ENCODE measurements at regions not wholly inside any gene's neighbourhood (a gene's known extent, or its start where the extent isn't known, plus 50 kb on each side); places are given as distances from the start of the nearest gene placed in this dataset.

DNA sequence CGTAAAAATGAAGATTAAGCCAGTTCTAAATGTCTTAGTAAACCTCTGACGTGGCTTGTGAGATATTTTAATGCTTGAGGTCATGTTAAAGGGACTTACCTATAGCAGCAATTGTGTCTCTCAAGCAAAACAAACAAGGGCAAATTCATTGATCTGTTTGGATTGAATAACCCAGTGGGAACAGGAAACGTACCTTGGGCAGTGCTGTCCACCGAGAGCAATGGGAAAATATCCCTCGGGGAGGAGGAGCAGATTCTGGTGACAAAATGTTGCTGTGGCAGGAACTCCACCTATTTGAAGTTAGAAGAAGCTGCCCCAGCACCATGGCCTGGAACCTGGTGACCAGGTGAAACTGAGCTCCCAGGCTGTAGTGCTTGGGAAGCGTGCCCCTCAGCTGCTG, 107.1 kb upstream of the FZD8 start:
- CTCF ChIA-PET (ENCODE audit: partially characterized antibody), result interaction anchor here (1.3 kb wide), 1 partner anchor 32 kb away, joined by 3 read pairs; no protein-coding TSS in a partner anchor
- POLR2A ChIA-PET (ENCODE audit: partially characterized antibody), result no interaction called here
- Histone ChIP-seq H3K79me1 (ENCODE audit: low read depth, low read length) (no peaks in the 10 kb centered on the region), H3K18ac (ENCODE audit: extremely low read depth, low read length) (no peak overlapping the region), H3K9ac (replicated peaks in 1 of 4; ENCODE audit: extremely low read depth in 1 of 4, low read depth in 3 of 4, low read length in 3 of 4) (no peak overlapping the region), H2AFZ (ENCODE audit: low read length) (no peak overlapping the region), H3K4ac (replicated peaks; ENCODE audit: insufficient read length, low read depth, low read length) (no peak overlapping the region), H3K79me2 (ENCODE audit: control insufficient read depth in 1 of 2, insufficient read depth in 2 of 2, low read length in 2 of 2) (no peaks in the 10 kb centered on the region), H3K36me3 (ENCODE audit: control insufficient read depth in 2 of 4, insufficient read depth in 4 of 4, low read length in 3 of 4) (no peaks in the 10 kb centered on the region), H2BK12ac (ENCODE audit: low read depth, low read length) (no peak overlapping the region), H4K5ac (ENCODE audit: insufficient read length, low read depth, low read length) (no peak overlapping the region), H2BK120ac (replicated peaks; ENCODE audit: low read depth, low read length) (no peak overlapping the region), H3K23me2 (ENCODE audit: low read depth, low read length) (no peaks in the 10 kb centered on the region; the same call in 1 of the 2 replicates), H3K56ac (replicated peaks; ENCODE audit: insufficient read length, low read depth, low read length) (no peak overlapping the region), H3K4me3 (ENCODE audit: extremely low read depth in 1 of 4, insufficient read depth in 2 of 4, low read depth in 3 of 4, low read length in 4 of 4) (no peak overlapping the region), H3K27me3 (replicated peaks in 1 of 4; ENCODE audit: control insufficient read depth in 3 of 4, extremely low read depth in 1 of 4, insufficient read depth in 3 of 4, low read length in 3 of 4) (no peaks in the 10 kb centered on the region), H2BK20ac (ENCODE audit: low read length) (no peak overlapping the region), H3K23ac (ENCODE audit: insufficient read length) (no peak overlapping the region), H2AK5ac (ENCODE audit: low read depth, low read length) (no peak overlapping the region), H3K9me3 (ENCODE audit: insufficient read depth in 2 of 2, low read depth in 1 of 2, low read length in 1 of 2) (no peaks in the 10 kb centered on the region), H2BK15ac (ENCODE audit: low read length) (no peak overlapping the region), H3K27ac (ENCODE audit: low read depth, low read length) (no peak overlapping the region), H3K4me2 (ENCODE audit: insufficient read depth in 1 of 2, low read depth in 2 of 2, low read length in 2 of 2) (no peak overlapping the region), H4K91ac (replicated peaks; ENCODE audit: insufficient read length, low read length) (no peak overlapping the region), H3K14ac (ENCODE audit: insufficient read length) (no peak overlapping the region), H4K20me1 (replicated peaks in 1 of 2; ENCODE audit: control insufficient read depth in 1 of 2, insufficient read depth in 2 of 2, low read length in 2 of 2) (no peaks in the 10 kb centered on the region), H4K8ac (ENCODE audit: extremely low read depth, insufficient read depth, low read length) (no peak overlapping the region; the same call in 1 of the 2 replicates), H3K4me1 (replicated peaks in 1 of 4; ENCODE audit: control insufficient read depth in 3 of 4, insufficient read depth in 4 of 4, low read length in 3 of 4) (peaks cover 0 to 2% (median 0%) of the 10 kb centered on the region in 4 experiments; a peak in 2 of 7 replicates), H2BK5ac (ENCODE audit: low read depth, low read length) (no peak overlapping the region)
- WGBS, 2 experiments (ENCODE audit: extremely low coverage in 1 of 2, insufficient coverage in 1 of 2, insufficient read length in 1 of 2, insufficient replicate concordance in 2 of 2, low coverage in 1 of 2, low lambda C conversion rate in 2 of 2, missing lambda C conversion rate in 1 of 2), result 89% methylated on average over 6 of the region's 6 CpGs; no CpG with 5 or more reads in 1 of the 2 experiments
- DNase-seq (ENCODE audit: low read depth in 1 of 2, low spot score in 2 of 2) (no peak), FAIRE-seq (no peak)
- TF ChIP-seq CEBPB (IDR thresholded peaks at IDR 0.05; ENCODE audit: low read depth, low read length) (no peak), RNF2 (IDR thresholded peaks at IDR 0.05; ENCODE audit: borderline replicate concordance, low read depth, low read length, missing control alignments, poor library complexity, severe bottlenecking) (no peak), BCL11A (IDR thresholded peaks at IDR 0.05; ENCODE audit: low read depth in 2 of 2, low read length in 2 of 2) (no peak), SIN3A (conservative IDR thresholded peaks at IDR 0.05 in 1 of 2, IDR thresholded peaks at IDR 0.05 in 1 of 2; ENCODE audit: low read depth in 1 of 2, low read length in 2 of 2) (no peak), HDAC2 (IDR thresholded peaks at IDR 0.05; ENCODE audit: borderline replicate concordance in 1 of 2, low read depth in 2 of 2, low read length in 2 of 2) (no peak), BACH1 (IDR thresholded peaks at IDR 0.05; ENCODE audit: low read length) (no peak), CHD2 (IDR thresholded peaks at IDR 0.05; ENCODE audit: low read length) (no peak), FOSL1 (IDR thresholded peaks at IDR 0.05; ENCODE audit: insufficient read depth, low read depth, low read length) (no peak)
